Parathyroid adenoma (tissue), 2 donors: ENCODE measurements at regions not wholly inside any gene's neighbourhood (a gene's known extent, or its start where the extent isn't known, plus 50 kb on each side); places are given as distances from the start of the nearest gene placed in this dataset.
"Not testable (repeated sequence)": the region's sequence is repeated elsewhere in the genome, so short reads cannot be mapped to it uniquely, and the experiment has no call there.

Experiments
- H2AFZ ChIP-seq: fragments of 300-600 bp; sonication (generic); one replicate; pipeline ENCODE4 v1.7.0; 2017; ENCODE audit warnings: antibody characterized with exemption, mild to moderate bottlenecking
- H3K27ac ChIP-seq: fragments of 300-600 bp; sonication (generic); one replicate; pipeline ENCODE4 v1.7.0; 2017
- H3K27me3 ChIP-seq: fragments of 300-600 bp; sonication (generic); one replicate; pipeline ENCODE4 v1.7.0; 2017; ENCODE audit warnings: low read length; ENCODE audit not compliant: control insufficient read depth, insufficient read depth
- H3K36me3 ChIP-seq: fragments of 300-600 bp; sonication (generic); one replicate; pipeline ENCODE4 v1.7.0; 2017; ENCODE audit warnings: low read length; ENCODE audit not compliant: control insufficient read depth, insufficient read depth
- H3K4me1 ChIP-seq: fragments of 300-600 bp; sonication (generic); one replicate; pipeline ENCODE4 v1.7.0; 2017; ENCODE audit warnings: control low read depth
- H3K4me2 ChIP-seq: fragments of 300-600 bp; sonication (generic); one replicate; pipeline ENCODE4 v1.7.0; 2017; ENCODE audit warnings: low read length
- H3K4me3 ChIP-seq: fragments of 300-600 bp; sonication (generic); one replicate; pipeline ENCODE4 v1.7.0; 2017; ENCODE audit warnings: low read depth, low read length
- H3K79me2 ChIP-seq: fragments of 300-600 bp; sonication (generic); one replicate; pipeline ENCODE4 v1.7.0; 2017; ENCODE audit warnings: control low read depth
- H3K9ac ChIP-seq: fragments of 300-600 bp; sonication (generic); one replicate; pipeline ENCODE4 v1.7.0; 2017; ENCODE audit warnings: mild to moderate bottlenecking
- H3K9me3 ChIP-seq: fragments of 300-600 bp; sonication (generic); one replicate; pipeline ENCODE4 v1.7.0; 2017; ENCODE audit warnings: low read length; ENCODE audit not compliant: control insufficient read depth
- CTCF ChIP-seq: fragments of 300-600 bp; sonication (generic); IDR thresholded peaks from one replicate; pipeline ENCODE4 v1.7.0; 2017; ENCODE audit warnings: antibody characterized with exemption, mild to moderate bottlenecking
- donor health status: primary hyperparathyroidism.

- Histone ChIP-seq H3K36me3 (no peaks in the 10 kb centered on the region), H3K79me2 (no peaks in the 10 kb centered on the region), H2AFZ (no peak overlapping the region), H3K4me1 (peaks cover 7% of the 10 kb centered on the region), H3K9me3 (no peaks in the 10 kb centered on the region), H3K27me3 (no peaks in the 10 kb centered on the region), H3K4me2 (no peak overlapping the region), H3K4me3 (no peak overlapping the region), H3K9ac (no peak overlapping the region), H3K27ac (no peak overlapping the region)
- TF ChIP-seq CTCF: no peak
Observed at GRCh38 chr18:23324861-23325260, 128.2 kb upstream of the RIOK3 start.

GRCh38 chr18:23329671-23330070 lies 123.4 kb upstream of the RIOK3 start:
- H3K79me2 ChIP-seq, H3K27me3 ChIP-seq, H3K27ac ChIP-seq, H3K9me3 ChIP-seq, H3K4me1 ChIP-seq, H3K9ac ChIP-seq, H2AFZ ChIP-seq, H3K4me2 ChIP-seq, H3K36me3 ChIP-seq, H3K4me3 ChIP-seq: not testable (repeated sequence)

GRCh38 chr18:23330423-23330822 lies 122.7 kb upstream of the RIOK3 start:
- H3K27ac ChIP-seq: no peak overlapping the region

GRCh38 chr18:23331091-23331920 lies 121.8 kb upstream of the RIOK3 start:
- no peak overlapping the region for H2AFZ ChIP-seq
- H3K27ac ChIP-seq: no peak overlapping the region

More at GRCh38 chr18:23330423-23330822, 122.7 kb upstream of the RIOK3 start:
- no peak overlapping the region for H3K9ac ChIP-seq
- no peaks in the 10 kb centered on the region for H3K36me3 ChIP-seq
- H3K9me3 ChIP-seq: no peaks in the 10 kb centered on the region
- no peaks in the 10 kb centered on the region for H3K27me3 ChIP-seq
- H3K4me1 ChIP-seq: no peaks in the 10 kb centered on the region
- no peak overlapping the region for H2AFZ ChIP-seq
- no peak for TF ChIP-seq CTCF
- no peak overlapping the region for H3K4me3 ChIP-seq
- no peaks in the 10 kb centered on the region for H3K79me2 ChIP-seq
- H3K4me2 ChIP-seq: no peak overlapping the region

GRCh38 chr18:23332356-23332755 lies 120.7 kb upstream of the RIOK3 start:
- H3K27me3 ChIP-seq: no peaks in the 10 kb centered on the region
- no peak overlapping the region for H3K4me2 ChIP-seq
- no peak overlapping the region for H3K9ac ChIP-seq
- TF ChIP-seq CTCF: no peak
- H3K9me3 ChIP-seq: no peaks in the 10 kb centered on the region
- no peak overlapping the region for H3K27ac ChIP-seq
- H2AFZ ChIP-seq: no peak overlapping the region
- no peaks in the 10 kb centered on the region for H3K4me1 ChIP-seq
- H3K36me3 ChIP-seq: no peaks in the 10 kb centered on the region
- H3K4me3 ChIP-seq: no peak overlapping the region
- H3K79me2 ChIP-seq: no peaks in the 10 kb centered on the region

More at GRCh38 chr18:23331091-23331920, 121.8 kb upstream of the RIOK3 start:
- Histone ChIP-seq H3K4me2 (no peak overlapping the region), H3K4me1 (no peaks in the 10 kb centered on the region), H3K9me3 (no peaks in the 10 kb centered on the region), H3K4me3 (no peak overlapping the region), H3K79me2 (no peaks in the 10 kb centered on the region), H3K36me3 (no peaks in the 10 kb centered on the region), H3K27me3 (no peaks in the 10 kb centered on the region), H3K9ac (no peak overlapping the region)
- TF ChIP-seq CTCF: no peak
